Fibroblast of skin of right quadriceps (primary cell): ENCODE measurements at regions not wholly inside any gene's neighbourhood (a gene's known extent, or its start where the extent isn't known, plus 50 kb on each side); places are given as distances from the start of the nearest gene placed in this dataset.
"Not testable (repeated sequence)": the region's sequence is repeated elsewhere in the genome, so short reads cannot be mapped to it uniquely, and the experiment has no call there.

ENCODE experiments used
- DNase-seq: peaks from one replicate; pipeline ENCODE4 v3.0.0-alpha.2; 2013

- no peak for DNase-seq
Measured at GRCh38 chr5:172525307-172525995, 71.1 kb upstream of the SH3PXD2B start.

GRCh38 chr5:172524573-172525021, 70.3 kb upstream of the SH3PXD2B start:
- no peak for DNase-seq

GRCh38 chr5:172523146-172523745, 68.9 kb upstream of the SH3PXD2B start:
- no peak for DNase-seq

- no peak for DNase-seq
Measured at GRCh38 chr5:172521338-172521932, 67.1 kb upstream of the SH3PXD2B start.

GRCh38 chr5:172511952-172512351, 57.6 kb upstream of the SH3PXD2B start:
- no peak for DNase-seq

GRCh38 chr5:172509405-172509781, 55.1 kb upstream of the SH3PXD2B start:
- no peak for DNase-seq

GRCh38 chr5:172508471-172509404, 54.4 kb upstream of the SH3PXD2B start:
- DNase-seq: no peak

GRCh38 chr5:172507485-172507884, 53.2 kb upstream of the SH3PXD2B start:
- DNase-seq: not testable (repeated sequence)

GRCh38 chr5:172506921-172507320, 52.6 kb upstream of the SH3PXD2B start:
- no peak for DNase-seq

- DNase-seq: no peak
Measured at GRCh38 chr5:172506251-172506650, 51.9 kb upstream of the SH3PXD2B start.

- no peak for DNase-seq
Measured at GRCh38 chr5:172505845-172506244, 51.5 kb upstream of the SH3PXD2B start.

GRCh38 chr5:172505403-172505759, 51.1 kb upstream of the SH3PXD2B start:
- DNase-seq: no peak

- DNase-seq: no peak
Measured at GRCh38 chr5:172504701-172505402, 50.5 kb upstream of the SH3PXD2B start.

- no peak for DNase-seq
Measured at GRCh38 chr5:172503925-172504700, 49.8 kb upstream of the SH3PXD2B start.
